ENCODE measurements at regions not wholly inside any gene's neighbourhood (a gene's known extent, or its start where the extent isn't known, plus 50 kb on each side); places are given as distances from the start of the nearest gene placed in this dataset.

DNA sequence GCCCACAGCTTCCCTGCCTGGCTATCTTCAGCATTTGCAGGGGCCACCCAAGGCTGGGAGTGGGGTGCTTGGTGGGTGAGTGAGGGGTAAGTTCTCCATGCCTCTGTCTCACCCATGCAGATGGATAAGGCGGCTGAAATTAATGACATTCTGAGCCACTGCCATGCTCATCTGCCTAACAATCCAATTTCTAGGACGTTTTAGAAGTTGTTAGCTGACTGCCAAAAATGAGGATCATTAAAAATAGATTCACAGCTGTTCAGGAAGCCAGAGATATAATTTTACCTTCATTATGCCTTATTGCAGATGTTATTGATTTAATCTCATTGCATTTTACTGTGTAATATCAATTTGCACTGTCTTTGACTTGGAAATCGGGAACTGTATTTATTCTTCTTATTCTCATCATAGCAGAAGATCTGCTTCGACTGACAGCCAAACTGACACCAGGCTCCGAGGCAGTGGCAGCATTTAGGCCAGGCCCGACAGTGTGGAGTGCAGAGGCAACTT is 334.4 kb upstream of the NPVF start:
- H3K9me3 ChIP-seq (ENCODE audit: insufficient read depth, low read length), result peaks cover 11% of the 10 kb centered on the region
- no peak for TF ChIP-seq YY1 (IDR thresholded peaks at IDR 0.05; ENCODE audit: insufficient read depth, insufficient read length)
- TF ChIP-seq ZNF274 (IDR thresholded peaks at IDR 0.05; ENCODE audit: low read depth, low read length), result no peak
- no peak for TF ChIP-seq SUZ12 (IDR thresholded peaks at IDR 0.05; ENCODE audit: extremely low read depth, insufficient read depth, insufficient read length)
- H3K9ac ChIP-seq (ENCODE audit: insufficient read length, low read depth), result no peak overlapping the region
- H3K4me3 ChIP-seq (ENCODE audit: insufficient read length, low read depth), result no peak overlapping the region
- no peaks in the 10 kb centered on the region for H3K4me1 ChIP-seq (ENCODE audit: insufficient read depth, insufficient read length)
- H3K27me3 ChIP-seq (ENCODE audit: insufficient read depth, insufficient read length), result no peaks in the 10 kb centered on the region
- no peaks in the 10 kb centered on the region for H3K36me3 ChIP-seq (ENCODE audit: insufficient read depth, insufficient read length, low read length)
- DNase-seq (ENCODE audit: low read depth, low spot score), result no peak

- Histone ChIP-seq H3K9ac (ENCODE audit: insufficient read length, low read depth) (no peak overlapping the region), H3K4me1 (ENCODE audit: insufficient read depth, insufficient read length) (no peaks in the 10 kb centered on the region), H3K9me3 (ENCODE audit: insufficient read depth, low read length) (no peaks in the 10 kb centered on the region), H3K36me3 (ENCODE audit: insufficient read depth, insufficient read length, low read length) (no peaks in the 10 kb centered on the region), H3K27me3 (ENCODE audit: insufficient read depth, insufficient read length) (no peaks in the 10 kb centered on the region), H3K4me3 (ENCODE audit: insufficient read length, low read depth) (no peak overlapping the region)
- no peak for DNase-seq (ENCODE audit: low read depth, low spot score)
- no peak for TF ChIP-seq SUZ12 (IDR thresholded peaks at IDR 0.05; ENCODE audit: extremely low read depth, insufficient read depth, insufficient read length)
- no peak for TF ChIP-seq YY1 (IDR thresholded peaks at IDR 0.05; ENCODE audit: insufficient read depth, insufficient read length)
- no peak for TF ChIP-seq ZNF274 (IDR thresholded peaks at IDR 0.05; ENCODE audit: low read depth, low read length)
Measured at GRCh38 chr7:25565002-25565401, 336.7 kb upstream of the NPVF start.

- Histone ChIP-seq H3K9me3 (ENCODE audit: insufficient read depth, low read length) (no peaks in the 10 kb centered on the region), H3K36me3 (ENCODE audit: insufficient read depth, insufficient read length, low read length) (no peaks in the 10 kb centered on the region), H3K4me3 (ENCODE audit: insufficient read length, low read depth) (no peak overlapping the region), H3K4me1 (ENCODE audit: insufficient read depth, insufficient read length) (no peaks in the 10 kb centered on the region), H3K9ac (ENCODE audit: insufficient read length, low read depth) (no peak overlapping the region), H3K27me3 (ENCODE audit: insufficient read depth, insufficient read length) (no peaks in the 10 kb centered on the region)
- peak; percentile 51 for DNase-seq (ENCODE audit: low read depth, low spot score)
- TF ChIP-seq YY1 (IDR thresholded peaks at IDR 0.05; ENCODE audit: insufficient read depth, insufficient read length) (no peak), ZNF274 (IDR thresholded peaks at IDR 0.05; ENCODE audit: low read depth, low read length) (no peak), SUZ12 (IDR thresholded peaks at IDR 0.05; ENCODE audit: extremely low read depth, insufficient read depth, insufficient read length) (no peak)
Measured at GRCh38 chr7:25565949-25566348, 337.7 kb upstream of the NPVF start.

DNA sequence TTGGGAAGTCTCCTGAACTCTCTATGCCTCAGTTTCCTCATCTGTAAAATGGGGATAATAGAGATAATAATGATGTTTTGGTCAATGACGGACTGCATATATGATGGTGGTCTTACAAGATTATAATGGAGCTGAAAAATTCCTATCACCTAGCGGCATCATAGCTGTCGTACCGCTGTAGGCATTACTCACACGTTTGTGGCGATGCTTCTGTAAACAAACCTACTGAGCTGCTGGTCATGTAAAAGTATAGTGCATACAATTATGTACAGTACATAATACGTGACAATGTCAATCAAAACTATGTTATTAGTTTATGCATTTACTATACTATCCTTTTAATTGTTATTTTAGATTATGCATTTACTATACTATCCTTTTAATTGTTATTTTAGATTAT is 339.1 kb upstream of the NPVF start:
- no peaks in the 10 kb centered on the region for H3K4me1 ChIP-seq (ENCODE audit: insufficient read depth, insufficient read length)
- no peak overlapping the region for H3K9ac ChIP-seq (ENCODE audit: insufficient read length, low read depth)
- DNase-seq (ENCODE audit: low read depth, low spot score), result no peak
- no peaks in the 10 kb centered on the region for H3K36me3 ChIP-seq (ENCODE audit: insufficient read depth, insufficient read length, low read length)
- no peak overlapping the region for H3K4me3 ChIP-seq (ENCODE audit: insufficient read length, low read depth)
- TF ChIP-seq SUZ12 (IDR thresholded peaks at IDR 0.05; ENCODE audit: extremely low read depth, insufficient read depth, insufficient read length) (no peak), ZNF274 (IDR thresholded peaks at IDR 0.05; ENCODE audit: low read depth, low read length) (no peak), YY1 (IDR thresholded peaks at IDR 0.05; ENCODE audit: insufficient read depth, insufficient read length) (no peak)
- no peaks in the 10 kb centered on the region for H3K9me3 ChIP-seq (ENCODE audit: insufficient read depth, low read length)
- no peaks in the 10 kb centered on the region for H3K27me3 ChIP-seq (ENCODE audit: insufficient read depth, insufficient read length)

GRCh38 chr7:25569765-25570164 is 341.5 kb upstream of the NPVF start:
- H3K9ac ChIP-seq (ENCODE audit: insufficient read length, low read depth), result no peak overlapping the region
- no peaks in the 10 kb centered on the region for H3K9me3 ChIP-seq (ENCODE audit: insufficient read depth, low read length)
- TF ChIP-seq ZNF274 (IDR thresholded peaks at IDR 0.05; ENCODE audit: low read depth, low read length) (no peak), SUZ12 (IDR thresholded peaks at IDR 0.05; ENCODE audit: extremely low read depth, insufficient read depth, insufficient read length) (no peak), YY1 (IDR thresholded peaks at IDR 0.05; ENCODE audit: insufficient read depth, insufficient read length) (no peak)
- no peak for DNase-seq (ENCODE audit: low read depth, low spot score)
- no peaks in the 10 kb centered on the region for H3K4me1 ChIP-seq (ENCODE audit: insufficient read depth, insufficient read length)
- H3K36me3 ChIP-seq (ENCODE audit: insufficient read depth, insufficient read length, low read length), result no peaks in the 10 kb centered on the region
- H3K4me3 ChIP-seq (ENCODE audit: insufficient read length, low read depth), result no peak overlapping the region
- no peaks in the 10 kb centered on the region for H3K27me3 ChIP-seq (ENCODE audit: insufficient read depth, insufficient read length)

GRCh38 chr7:25572423-25572822 is 344.1 kb upstream of the NPVF start:
- Histone ChIP-seq H3K4me1 (ENCODE audit: insufficient read depth, insufficient read length) (no peaks in the 10 kb centered on the region), H3K4me3 (ENCODE audit: insufficient read length, low read depth) (no peak overlapping the region)
- no peak for DNase-seq (ENCODE audit: low read depth, low spot score)

GRCh38 chr7:25574828-25575227 is 346.5 kb upstream of the NPVF start:
- no peaks in the 10 kb centered on the region for H3K36me3 ChIP-seq (ENCODE audit: insufficient read depth, insufficient read length, low read length)
- no peaks in the 10 kb centered on the region for H3K4me1 ChIP-seq (ENCODE audit: insufficient read depth, insufficient read length)
- H3K4me3 ChIP-seq (ENCODE audit: insufficient read length, low read depth), result no peak overlapping the region
- TF ChIP-seq YY1 (IDR thresholded peaks at IDR 0.05; ENCODE audit: insufficient read depth, insufficient read length) (no peak), SUZ12 (IDR thresholded peaks at IDR 0.05; ENCODE audit: extremely low read depth, insufficient read depth, insufficient read length) (no peak), ZNF274 (IDR thresholded peaks at IDR 0.05; ENCODE audit: low read depth, low read length) (no peak)
- H3K9me3 ChIP-seq (ENCODE audit: insufficient read depth, low read length), result no peaks in the 10 kb centered on the region
- DNase-seq (ENCODE audit: low read depth, low spot score), result no peak
- H3K27me3 ChIP-seq (ENCODE audit: insufficient read depth, insufficient read length), result no peaks in the 10 kb centered on the region
- no peak overlapping the region for H3K9ac ChIP-seq (ENCODE audit: insufficient read length, low read depth)

More at GRCh38 chr7:25572423-25572822, 344.1 kb upstream of the NPVF start:
- TF ChIP-seq ZNF274 (IDR thresholded peaks at IDR 0.05; ENCODE audit: low read depth, low read length) (no peak), YY1 (IDR thresholded peaks at IDR 0.05; ENCODE audit: insufficient read depth, insufficient read length) (no peak), SUZ12 (IDR thresholded peaks at IDR 0.05; ENCODE audit: extremely low read depth, insufficient read depth, insufficient read length) (no peak)
- no peaks in the 10 kb centered on the region for H3K9me3 ChIP-seq (ENCODE audit: insufficient read depth, low read length)
- no peaks in the 10 kb centered on the region for H3K36me3 ChIP-seq (ENCODE audit: insufficient read depth, insufficient read length, low read length)
- H3K27me3 ChIP-seq (ENCODE audit: insufficient read depth, insufficient read length), result no peaks in the 10 kb centered on the region
- no peak overlapping the region for H3K9ac ChIP-seq (ENCODE audit: insufficient read length, low read depth)

All from NT2/D1 (cell line).